Esophagus mucosa (tissue), 1 donor: ENCODE measurements at regions not wholly inside any gene's neighbourhood (a gene's known extent, or its start where the extent isn't known, plus 50 kb on each side); places are given as distances from the start of the nearest gene placed in this dataset.

ENCODE experiments used
- ATAC-seq: fragments of 200-7000 bp; cut with Tn5 transposase; one replicate; pipeline ENCODE4 v1.9.1; 2020
- donor health status: DM: yes; HTN: yes; CAD: no.

GRCh38 chr20:16951876-16952275, 203.7 kb downstream of the OTOR start:
- no peak for ATAC-seq

DNA sequence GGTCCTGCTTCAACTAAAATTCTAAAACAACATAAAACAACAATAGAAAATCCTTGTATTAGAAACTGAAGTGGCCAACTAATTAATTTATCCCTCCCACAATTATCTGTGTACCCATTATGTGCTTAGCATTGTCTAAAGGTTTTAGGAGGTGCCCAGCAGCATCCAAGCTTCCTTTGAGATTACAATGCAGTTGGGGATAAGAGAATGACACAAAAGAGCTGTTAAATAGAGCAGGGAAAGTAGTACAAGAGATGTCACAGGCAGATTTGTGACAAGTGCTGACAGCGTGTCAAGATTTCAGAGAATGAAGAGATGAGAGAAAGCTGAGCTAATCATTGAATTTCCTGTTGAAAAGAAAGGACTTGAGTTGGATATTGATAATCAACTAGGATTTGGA, 204.8 kb downstream of the OTOR start:
- no peak for ATAC-seq

DNA sequence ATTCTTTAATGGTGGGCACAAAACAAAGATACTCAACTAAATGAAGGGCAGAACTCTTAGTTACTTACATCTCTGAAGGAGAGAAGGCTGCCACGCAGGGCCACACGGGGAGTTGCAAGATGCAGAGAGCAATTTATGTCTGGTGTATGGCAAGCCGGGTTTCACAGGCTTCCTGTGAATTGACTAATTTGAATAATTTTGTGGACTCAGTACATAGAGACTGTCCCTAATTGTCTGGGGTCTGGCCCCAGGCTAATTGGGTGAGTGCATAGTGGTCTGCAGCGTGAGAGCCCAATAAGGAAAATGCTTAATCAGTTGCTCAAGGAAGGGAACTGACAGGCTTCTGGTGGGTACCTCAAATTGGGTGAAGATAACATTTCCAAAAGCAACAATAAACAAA, 205.7 kb downstream of the OTOR start:
- ATAC-seq, result no peak

DNA sequence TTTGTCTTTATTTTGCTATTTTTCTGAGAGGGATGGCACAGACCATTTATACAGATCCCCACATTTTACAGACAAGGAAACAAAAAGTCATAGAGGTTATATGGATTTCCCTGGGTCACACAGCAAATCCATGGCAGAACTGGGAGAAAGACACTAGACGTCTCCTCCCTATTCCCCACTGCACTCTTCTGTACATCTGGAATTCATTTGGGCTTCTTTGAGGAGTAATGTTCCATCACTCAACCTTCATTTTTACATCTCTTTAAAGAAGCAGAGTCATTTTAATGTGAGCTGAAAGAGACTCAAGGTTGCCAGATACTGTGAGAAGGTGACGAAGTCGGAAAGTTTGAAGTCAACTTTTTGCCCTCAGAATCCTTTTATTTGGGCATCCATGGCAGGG, 207.3 kb downstream of the OTOR start:
- no peak for ATAC-seq

DNA sequence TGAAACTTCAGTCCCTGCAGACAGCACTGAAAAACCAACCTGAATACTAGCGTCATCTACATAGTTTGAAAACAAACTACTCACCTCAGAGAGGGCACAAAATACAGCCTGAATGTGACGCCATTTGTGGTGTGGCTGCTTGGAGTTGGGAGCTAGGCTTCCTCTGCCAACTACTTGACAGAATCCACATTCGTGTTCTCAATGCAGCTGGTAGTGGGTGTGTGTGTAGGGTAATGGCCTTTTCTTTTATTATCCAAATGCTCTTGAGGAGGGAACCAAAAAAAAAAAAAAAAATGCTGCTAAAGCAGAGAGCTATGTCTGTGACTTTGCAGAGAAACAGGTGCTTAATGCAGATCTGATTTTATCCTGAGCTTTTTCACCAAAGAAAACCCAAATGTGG, 207.8 kb downstream of the OTOR start:
- ATAC-seq, result no peak

DNA sequence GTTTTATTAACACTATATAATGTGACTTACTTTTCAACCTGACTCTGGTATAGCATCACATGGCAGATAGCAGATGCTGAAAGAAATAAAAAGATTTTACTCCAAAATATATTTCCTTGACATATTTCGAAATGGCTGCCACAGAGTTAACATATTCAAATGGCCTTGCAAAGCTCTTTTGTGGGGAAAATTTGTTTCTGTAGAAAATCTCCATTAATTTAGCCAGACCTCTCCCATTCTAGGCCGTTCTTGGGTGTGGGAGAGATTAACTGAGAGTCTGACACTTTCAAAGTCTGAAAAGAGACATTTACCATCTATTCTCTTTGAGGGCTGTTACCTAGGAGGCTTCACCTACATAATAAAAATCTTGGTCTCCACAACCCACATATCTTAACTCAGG, 217.2 kb downstream of the OTOR start:
- no peak for ATAC-seq

GRCh38 chr20:16966276-16966880, 218.2 kb downstream of the OTOR start:
- ATAC-seq, result no peak

DNA sequence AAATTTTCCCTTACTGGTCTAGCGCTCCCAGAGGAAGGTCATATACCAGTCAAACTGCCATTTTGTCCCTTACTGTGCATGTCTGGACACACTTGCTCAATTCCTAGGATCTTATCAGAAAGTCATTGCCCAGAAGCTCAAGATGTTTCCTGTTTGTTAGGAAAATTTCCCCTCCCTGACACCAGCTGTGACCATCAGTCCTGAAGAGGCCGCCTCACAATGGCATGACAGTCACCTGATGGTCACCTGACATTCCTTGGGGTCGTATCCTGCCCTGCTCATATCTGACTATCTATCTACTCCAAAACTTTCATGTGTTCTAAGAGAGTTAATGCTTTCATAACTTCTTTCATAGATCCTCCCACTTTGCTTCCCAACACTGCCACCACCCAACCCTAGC, 219.9 kb downstream of the OTOR start:
- no peak for ATAC-seq

GRCh38 chr20:16970776-16971175, 222.6 kb downstream of the OTOR start:
- ATAC-seq, result no peak

GRCh38 chr20:16974080-16974854, 226.1 kb downstream of the OTOR start:
- no peak for ATAC-seq

DNA sequence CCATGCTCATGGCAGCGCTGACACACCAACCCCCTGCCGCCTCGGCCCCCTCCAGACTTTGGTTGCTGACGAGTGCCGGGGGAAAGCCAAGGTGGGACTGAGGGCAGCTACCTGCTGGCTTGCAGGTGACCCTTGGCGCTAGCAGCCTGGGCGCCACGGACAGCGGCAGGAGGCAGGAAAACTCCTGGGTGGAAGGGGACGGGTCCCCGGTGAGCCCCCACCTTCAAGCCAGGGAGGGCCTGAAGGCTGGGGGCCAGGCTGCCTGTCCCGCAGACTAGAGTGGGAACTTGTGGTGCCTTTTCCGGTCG, 226.7 kb downstream of the OTOR start:
- no peak for ATAC-seq

DNA sequence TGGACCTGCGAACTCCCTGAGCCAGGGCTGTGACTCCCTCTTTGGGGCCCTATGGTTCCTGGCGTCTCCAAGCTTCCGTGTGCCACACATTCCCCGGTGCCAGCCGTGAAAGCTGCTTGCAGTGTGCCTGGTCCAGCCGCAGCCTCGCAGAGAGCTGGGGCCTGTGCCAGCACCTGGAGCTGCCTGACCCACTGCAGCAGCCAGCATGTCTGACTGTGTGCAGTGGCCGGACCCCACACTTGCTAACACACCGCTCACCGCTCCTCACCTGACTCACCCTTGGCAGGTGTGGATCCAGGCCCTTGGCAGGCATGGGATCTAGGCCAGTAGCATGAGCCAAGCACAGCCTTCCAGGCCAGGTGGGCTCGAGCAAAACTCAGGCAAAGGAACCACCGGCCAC, 227.5 kb downstream of the OTOR start:
- no peak for ATAC-seq

GRCh38 chr20:16978497-16978896, 230.3 kb downstream of the OTOR start:
- no peak for ATAC-seq

GRCh38 chr20:16982091-16982726, 234.1 kb downstream of the OTOR start:
- no peak for ATAC-seq

DNA sequence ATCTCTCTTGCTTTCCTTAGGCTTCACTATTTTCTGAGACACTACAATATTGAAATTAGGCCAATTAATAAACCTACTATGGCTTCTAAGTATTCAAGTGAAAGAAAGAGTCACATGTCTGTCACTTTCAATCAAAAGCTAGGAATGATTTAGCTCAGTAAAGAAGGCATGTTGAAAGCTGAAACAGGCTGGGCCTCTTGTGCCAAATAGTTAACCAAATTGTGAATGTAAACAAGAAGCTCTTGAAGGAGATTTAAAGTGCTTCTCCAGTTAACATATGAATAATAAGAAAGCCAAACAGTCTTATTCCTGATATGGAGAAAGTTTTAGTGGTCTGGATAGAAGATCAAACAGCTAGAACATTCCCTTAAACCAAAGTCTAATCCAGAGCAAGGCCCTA, 236.3 kb downstream of the OTOR start:
- no peak for ATAC-seq

GRCh38 chr20:17003170-17003870, 223.5 kb upstream of the PCSK2 start:
- no peak for ATAC-seq

GRCh38 chr20:17010181-17010580, 216.7 kb upstream of the PCSK2 start:
- no peak for ATAC-seq

DNA sequence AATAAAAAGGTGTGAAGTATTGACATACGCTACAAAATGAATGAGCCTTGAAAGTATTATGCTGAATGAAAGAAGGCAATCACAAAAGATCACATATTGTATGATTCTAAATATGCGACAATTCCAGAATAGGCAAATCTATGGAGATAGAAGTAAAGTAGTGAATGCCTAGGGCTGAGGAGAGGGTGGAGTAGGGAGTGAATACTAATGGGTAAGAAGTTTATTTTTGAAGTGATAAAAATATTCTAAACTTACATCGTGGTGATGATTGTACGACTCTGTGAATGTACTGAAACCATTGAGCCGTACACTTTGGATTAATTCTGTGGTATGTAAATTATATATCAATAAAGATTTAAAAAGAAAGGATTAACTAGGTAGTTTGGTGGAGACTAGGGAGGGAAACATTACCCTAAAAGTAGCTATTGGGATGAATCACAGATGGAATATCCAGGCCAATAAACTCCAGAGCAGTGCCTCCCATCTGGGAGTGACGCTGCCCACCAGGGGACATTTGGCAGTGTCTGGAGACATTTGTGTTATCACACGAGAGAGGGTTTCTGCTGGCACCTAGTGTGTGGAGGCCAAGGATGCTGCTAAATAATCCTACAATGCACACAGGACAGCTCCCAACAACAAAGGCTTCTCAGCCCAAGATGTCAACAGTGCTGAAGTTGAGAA, 214.2 kb upstream of the PCSK2 start:
- ATAC-seq, result no peak

DNA sequence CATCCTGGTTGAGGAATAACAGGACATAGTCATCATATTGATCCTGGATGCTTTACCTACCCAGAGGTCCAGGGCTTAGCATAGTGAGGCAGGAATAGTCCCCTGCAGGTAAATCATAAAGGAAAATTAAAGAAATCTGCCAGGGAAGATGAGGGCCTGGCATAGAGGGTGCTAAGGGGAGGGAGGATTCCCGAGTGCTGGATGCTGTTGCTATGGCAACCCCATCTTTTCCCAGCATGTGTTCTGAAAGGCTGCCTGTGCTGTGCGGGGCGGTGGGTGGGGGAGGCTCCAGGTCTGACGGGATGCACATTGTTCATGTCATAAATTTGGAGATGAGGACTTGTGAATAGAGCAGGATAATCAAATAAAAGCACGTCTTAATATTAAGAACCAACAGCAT, 212.6 kb upstream of the PCSK2 start:
- ATAC-seq, result no peak

DNA sequence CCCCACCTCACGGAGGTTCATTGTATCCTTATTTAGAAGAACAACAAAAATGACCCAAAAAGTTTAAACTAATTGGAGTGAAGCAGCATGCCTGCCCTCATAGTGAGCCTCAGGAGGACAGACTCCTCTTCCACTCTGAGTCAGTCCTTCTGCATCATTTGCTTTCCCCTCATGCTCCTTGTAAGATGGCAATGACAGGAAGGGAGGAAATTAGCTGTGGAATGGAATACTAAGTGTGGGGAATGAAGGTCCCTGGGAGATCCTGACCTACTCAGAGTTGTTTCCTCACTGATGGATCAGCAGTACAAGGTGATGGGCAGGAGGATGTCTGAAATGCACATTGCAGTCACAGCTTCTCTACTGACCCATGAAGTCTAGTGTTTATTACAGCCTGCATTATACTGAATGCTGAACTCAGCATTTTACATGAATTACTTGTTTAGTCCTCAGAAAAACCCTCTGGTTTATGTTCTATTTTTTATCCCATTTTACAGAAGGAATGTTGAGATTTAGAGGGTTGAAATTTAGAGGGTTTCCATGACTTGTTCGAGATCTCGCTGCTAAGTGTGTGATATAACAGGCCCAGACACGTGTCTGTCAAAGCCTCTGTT, 212.0 kb upstream of the PCSK2 start:
- ATAC-seq, result no peak

DNA sequence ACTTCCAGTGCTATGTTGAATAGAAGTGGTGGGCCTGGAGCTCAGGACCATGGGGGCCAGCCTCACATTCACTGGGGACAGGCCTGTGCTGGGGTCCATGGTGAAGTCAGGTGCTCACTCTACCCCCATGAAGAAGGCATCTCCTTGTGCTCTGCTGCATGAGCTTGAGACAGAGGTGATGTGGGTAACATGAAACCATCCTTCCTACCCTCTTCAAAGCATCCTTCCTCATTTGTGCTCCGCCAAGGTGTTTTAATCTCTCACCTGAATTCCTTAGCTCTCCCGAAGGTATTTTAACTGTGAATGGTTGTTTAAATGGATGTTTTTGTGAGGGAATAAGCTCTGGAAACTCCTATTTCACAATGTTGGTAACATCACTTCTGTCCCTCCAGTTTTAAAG, 209.6 kb upstream of the PCSK2 start:
- ATAC-seq, result no peak

DNA sequence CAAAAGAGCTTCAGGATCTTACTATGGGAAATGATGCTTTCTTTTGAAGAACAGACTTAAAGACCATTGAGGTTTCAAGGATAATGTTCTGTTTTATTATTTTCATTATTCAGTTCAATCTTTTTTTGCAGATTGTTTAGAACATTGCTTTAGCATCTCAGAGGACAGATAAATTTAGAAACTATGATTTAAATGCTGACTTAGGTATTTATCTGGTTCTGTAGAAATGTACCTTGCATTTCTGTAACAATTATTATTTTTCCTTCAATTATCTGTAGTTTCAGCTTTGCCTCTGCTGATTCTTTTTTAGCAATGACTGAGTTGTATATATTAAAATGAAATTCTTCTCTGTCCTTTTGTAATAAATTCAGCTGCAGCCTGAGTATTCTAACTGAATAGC, 205.4 kb upstream of the PCSK2 start:
- no peak for ATAC-seq

GRCh38 chr20:17023036-17023435, 203.8 kb upstream of the PCSK2 start:
- ATAC-seq, result no peak
